DOHH2 (cell line): ENCODE measurements at regions not wholly inside any gene's neighbourhood (a gene's known extent, or its start where the extent isn't known, plus 50 kb on each side); places are given as distances from the start of the nearest gene placed in this dataset.

Experiments used
- H3F3A ChIP-seq: fragments of 200-600 bp; sonication (generic), shearing (Covaris generic); 2 replicates; pipeline ENCODE4 v1.6.0; 2016; ENCODE audit warnings: antibody characterized with exemption, mild to moderate bottlenecking; ENCODE audit not compliant: control insufficient read depth, insufficient read depth
- H3K27ac ChIP-seq: fragments of 200-600 bp; sonication (generic); 2 replicates; pipeline ENCODE4 v1.5.1; 2014; ENCODE audit warnings: low read depth, mild to moderate bottlenecking, low read length, moderate library complexity
- H3K27me3 ChIP-seq: fragments of 200-600 bp; sonication (generic); 2 replicates; pipeline ENCODE4 v1.6.1; 2014; ENCODE audit warnings: mild to moderate bottlenecking, low read length, mixed read lengths; ENCODE audit not compliant: control insufficient read depth
- H3K36me3 ChIP-seq: fragments of 200-600 bp; sonication (generic); 2 replicates; pipeline ENCODE4 v1.6.1; 2014; ENCODE audit warnings: mild to moderate bottlenecking, low read length, moderate library complexity, mixed read lengths; ENCODE audit not compliant: control insufficient read depth
- H3K4me1 ChIP-seq: fragments of 200-600 bp; sonication (generic); 2 replicates; pipeline ENCODE4 v1.6.1; 2014; ENCODE audit warnings: mild to moderate bottlenecking, low read length, mixed read lengths; ENCODE audit not compliant: control insufficient read depth
- H3K4me2 ChIP-seq: fragments of 200-600 bp; sonication (generic); 2 replicates; pipeline ENCODE4 v1.6.0; 2014; ENCODE audit warnings: mild to moderate bottlenecking, low read length, moderate library complexity
- H3K4me3 ChIP-seq: fragments of 200-600 bp; sonication (generic); 2 replicates; pipeline ENCODE4 v1.5.1; 2014; ENCODE audit warnings: mild to moderate bottlenecking, low read length, mixed read lengths
- H3K79me2 ChIP-seq: fragments of 200-600 bp; sonication (generic); 2 replicates; pipeline ENCODE4 v1.6.1; 2014; ENCODE audit warnings: mild to moderate bottlenecking, low read length, mixed read lengths; ENCODE audit not compliant: control insufficient read depth
- H3K9me2 ChIP-seq: fragments of 200-600 bp; sonication (generic); replicated peaks from 2 replicates; pipeline ENCODE4 v1.6.1; 2014; ENCODE audit warnings: mild to moderate bottlenecking, low read length, mixed read lengths; ENCODE audit not compliant: control insufficient read depth
- H3K9me3 ChIP-seq: fragments of 200-600 bp; sonication (generic); 2 replicates; pipeline ENCODE4 v1.6.1; 2014; ENCODE audit warnings: antibody characterized with exemption, low read length, mixed read lengths; ENCODE audit not compliant: control insufficient read depth, insufficient read depth
- H4K20me1 ChIP-seq: fragments of 200-600 bp; sonication (generic); 2 replicates; pipeline ENCODE4 v1.6.0; 2014; ENCODE audit warnings: low read depth, mild to moderate bottlenecking, antibody characterized with exemption, low read length, moderate library complexity; ENCODE audit not compliant: control insufficient read depth, insufficient read depth
- CTCF ChIP-seq: fragments of 200-600 bp; sonication (generic); IDR thresholded peaks from one replicate; pipeline ENCODE4 v1.5.1; 2014; ENCODE audit warnings: antibody characterized with exemption, mild to moderate bottlenecking, low read depth, low read length; ENCODE audit not compliant: poor library complexity, severe bottlenecking
- EZH2phosphoT487 ChIP-seq: fragments of 200-600 bp; sonication (generic); IDR thresholded peaks from 2 replicates; pipeline ENCODE4 v1.6.1; 2017; ENCODE audit warnings: borderline replicate concordance, mild to moderate bottlenecking, antibody characterized with exemption, low read length, moderate library complexity, mixed read lengths

- Histone ChIP-seq H3K27me3 (no peaks in the 10 kb centered on the region), H3F3A (no peaks in the 10 kb centered on the region), H3K27ac (no peak overlapping the region), H3K36me3 (no peaks in the 10 kb centered on the region), H3K79me2 (no peaks in the 10 kb centered on the region), H3K9me2 (no peaks in the 10 kb centered on the region), H3K4me1 (no peaks in the 10 kb centered on the region), H3K9me3 (no peaks in the 10 kb centered on the region), H3K4me2 (no peak overlapping the region), H4K20me1 (no peaks in the 10 kb centered on the region), H3K4me3 (no peak overlapping the region)
- no peak for TF ChIP-seq EZH2phosphoT487
- no peak for TF ChIP-seq CTCF
Observed at GRCh38 chr4:156390599-156391324, 437.1 kb upstream of the CTSO start.

- H3K27me3 ChIP-seq, result no peaks in the 10 kb centered on the region
- no peaks in the 10 kb centered on the region for H3K9me3 ChIP-seq
- no peaks in the 10 kb centered on the region for H3F3A ChIP-seq
- no peaks in the 10 kb centered on the region for H3K79me2 ChIP-seq
- no peak for TF ChIP-seq EZH2phosphoT487
- no peak for TF ChIP-seq CTCF
- no peak overlapping the region for H3K27ac ChIP-seq
- no peaks in the 10 kb centered on the region for H3K36me3 ChIP-seq
- H4K20me1 ChIP-seq, result no peaks in the 10 kb centered on the region
- H3K4me2 ChIP-seq, result no peak overlapping the region
- H3K4me1 ChIP-seq, result no peaks in the 10 kb centered on the region
- no peaks in the 10 kb centered on the region for H3K9me2 ChIP-seq
- no peak overlapping the region for H3K4me3 ChIP-seq
Observed at GRCh38 chr4:156388826-156389225, 435.2 kb upstream of the CTSO start.

- H3K9me2 ChIP-seq, result no peaks in the 10 kb centered on the region
- peak; percentile 42 for TF ChIP-seq CTCF
- TF ChIP-seq EZH2phosphoT487, result no peak
- H3K27me3 ChIP-seq, result no peaks in the 10 kb centered on the region
- no peaks in the 10 kb centered on the region for H3K79me2 ChIP-seq
- no peak overlapping the region for H3K4me2 ChIP-seq
- no peak overlapping the region for H3K27ac ChIP-seq
- H3K4me3 ChIP-seq, result no peak overlapping the region
- H3K4me1 ChIP-seq, result no peaks in the 10 kb centered on the region
- H3K9me3 ChIP-seq, result no peaks in the 10 kb centered on the region
- H3K36me3 ChIP-seq, result no peaks in the 10 kb centered on the region
- no peaks in the 10 kb centered on the region for H4K20me1 ChIP-seq
- H3F3A ChIP-seq, result no peaks in the 10 kb centered on the region
Observed at GRCh38 chr4:156378033-156378665, 424.5 kb upstream of the CTSO start.
